Thyroid gland (tissue), 4 donors: ENCODE measurements at regions not wholly inside any gene's neighbourhood (a gene's known extent, or its start where the extent isn't known, plus 50 kb on each side); places are given as distances from the start of the nearest gene placed in this dataset.

ENCODE experiments used
- DNase-seq, 2 donors: peaks; one replicate each; pipeline ENCODE4 v3.0.0-alpha.2; 2019
- H3K27ac ChIP-seq, 3 donors: fragments of 200-600 bp; sonication (generic); 1 replicate in 2 of 3; 2 replicates in 1 of 3; pipeline ENCODE4 v1.5.1; 2016 to 2019; ENCODE audit warnings: mild to moderate bottlenecking in 1 of 3, moderate library complexity in 1 of 3
- H3K27me3 ChIP-seq: fragments of 200-600 bp; sonication (generic); one replicate; pipeline ENCODE4 v1.5.1; 2019
- H3K36me3 ChIP-seq, 2 donors: fragments of 200-600 bp; sonication (generic); one replicate each; pipeline ENCODE4 v1.5.1; 2016 to 2019
- H3K4me1 ChIP-seq, 2 donors: fragments of 200-600 bp; sonication (generic); one replicate each; pipeline ENCODE4 v1.5.1; 2017 to 2019
- H3K4me3 ChIP-seq, 3 donors: fragments of 200-600 bp; sonication (generic); replicated peaks in 1 of 3; 1 replicate in 2 of 3; 2 replicates in 1 of 3; pipeline ENCODE4 v1.5.1; 2016; ENCODE audit warnings: mild to moderate bottlenecking in 1 of 3
- H3K9me3 ChIP-seq: fragments of 200-600 bp; sonication (generic); one replicate; pipeline ENCODE4 v1.5.1; 2017
- POLR2A ChIP-seq, 2 donors: fragments of 450-650 bp; IDR thresholded peaks; one replicate each; pipeline ENCODE4 v1.6.1; 2017; ENCODE audit warnings: antibody characterized with exemption in 2 of 2, mild to moderate bottlenecking in 2 of 2, moderate library complexity in 1 of 2
- WGBS, 2 donors: methylation state at CpG; one replicate each; pipeline ENCODE4 v1.1.5; 2017; 5-methylcytosine and 5-hydroxymethylcytosine counted together
- intact Hi-C: fragments of 100-400 bp; cut with DNase I; formaldehyde crosslinking; loops from one replicate; pipeline ENCODE4 v1.15.1; 2023
- TF ChIP-seq, protein P1 (sequence below), 6 experiments: fragments of 200-600 bp in 3 of 6; fragments of 450-650 bp in 3 of 6; sonication (generic) in 3 of 6; IDR thresholded peaks; one replicate each; pipeline ENCODE4 v1.5.1; 2016 to 2019; ENCODE audit warnings: antibody characterized with exemption in 6 of 6, mild to moderate bottlenecking in 2 of 6, inconsistent platforms in 1 of 6, moderate library complexity in 1 of 6

DNA sequence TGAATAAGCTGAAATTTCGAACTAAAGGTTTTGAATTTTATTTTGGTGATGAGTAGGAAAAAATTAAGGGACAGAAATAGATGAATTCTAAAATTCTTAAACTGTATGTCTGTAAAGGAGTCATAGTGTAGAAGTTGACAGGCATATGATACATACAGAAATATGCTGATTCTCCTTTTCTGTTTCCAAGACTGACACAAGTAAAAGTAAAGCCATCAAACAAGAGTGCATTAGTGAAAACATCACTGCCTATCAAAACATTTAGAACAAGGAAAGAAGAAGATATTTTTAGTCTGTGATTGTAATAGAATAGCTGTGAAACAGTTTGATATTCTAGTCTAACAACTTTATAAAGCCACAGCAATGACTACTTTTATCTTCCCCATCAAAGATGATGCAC lies 1318.0 kb upstream of the TENM4 start:
- intact Hi-C loops = no loop called here
- TF ChIP-seq POLR2A (IDR thresholded peaks at IDR 0.05) = no peak
- TF ChIP-seq, protein P1, sequence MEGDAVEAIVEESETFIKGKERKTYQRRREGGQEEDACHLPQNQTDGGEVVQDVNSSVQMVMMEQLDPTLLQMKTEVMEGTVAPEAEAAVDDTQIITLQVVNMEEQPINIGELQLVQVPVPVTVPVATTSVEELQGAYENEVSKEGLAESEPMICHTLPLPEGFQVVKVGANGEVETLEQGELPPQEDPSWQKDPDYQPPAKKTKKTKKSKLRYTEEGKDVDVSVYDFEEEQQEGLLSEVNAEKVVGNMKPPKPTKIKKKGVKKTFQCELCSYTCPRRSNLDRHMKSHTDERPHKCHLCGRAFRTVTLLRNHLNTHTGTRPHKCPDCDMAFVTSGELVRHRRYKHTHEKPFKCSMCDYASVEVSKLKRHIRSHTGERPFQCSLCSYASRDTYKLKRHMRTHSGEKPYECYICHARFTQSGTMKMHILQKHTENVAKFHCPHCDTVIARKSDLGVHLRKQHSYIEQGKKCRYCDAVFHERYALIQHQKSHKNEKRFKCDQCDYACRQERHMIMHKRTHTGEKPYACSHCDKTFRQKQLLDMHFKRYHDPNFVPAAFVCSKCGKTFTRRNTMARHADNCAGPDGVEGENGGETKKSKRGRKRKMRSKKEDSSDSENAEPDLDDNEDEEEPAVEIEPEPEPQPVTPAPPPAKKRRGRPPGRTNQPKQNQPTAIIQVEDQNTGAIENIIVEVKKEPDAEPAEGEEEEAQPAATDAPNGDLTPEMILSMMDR (IDR thresholded peaks at IDR 0.05) = no peak
- Histone ChIP-seq H3K27ac (no peak overlapping the region), H3K9me3 (no peaks in the 10 kb centered on the region), H3K4me3 (no peak overlapping the region), H3K27me3 (no peaks in the 10 kb centered on the region), H3K4me1 (no peaks in the 10 kb centered on the region), H3K36me3 (no peaks in the 10 kb centered on the region)
- DNase-seq = no peak
- WGBS, 2 donors = 69 to 80% methylated on average over 1 of the region's 1 CpG

DNA sequence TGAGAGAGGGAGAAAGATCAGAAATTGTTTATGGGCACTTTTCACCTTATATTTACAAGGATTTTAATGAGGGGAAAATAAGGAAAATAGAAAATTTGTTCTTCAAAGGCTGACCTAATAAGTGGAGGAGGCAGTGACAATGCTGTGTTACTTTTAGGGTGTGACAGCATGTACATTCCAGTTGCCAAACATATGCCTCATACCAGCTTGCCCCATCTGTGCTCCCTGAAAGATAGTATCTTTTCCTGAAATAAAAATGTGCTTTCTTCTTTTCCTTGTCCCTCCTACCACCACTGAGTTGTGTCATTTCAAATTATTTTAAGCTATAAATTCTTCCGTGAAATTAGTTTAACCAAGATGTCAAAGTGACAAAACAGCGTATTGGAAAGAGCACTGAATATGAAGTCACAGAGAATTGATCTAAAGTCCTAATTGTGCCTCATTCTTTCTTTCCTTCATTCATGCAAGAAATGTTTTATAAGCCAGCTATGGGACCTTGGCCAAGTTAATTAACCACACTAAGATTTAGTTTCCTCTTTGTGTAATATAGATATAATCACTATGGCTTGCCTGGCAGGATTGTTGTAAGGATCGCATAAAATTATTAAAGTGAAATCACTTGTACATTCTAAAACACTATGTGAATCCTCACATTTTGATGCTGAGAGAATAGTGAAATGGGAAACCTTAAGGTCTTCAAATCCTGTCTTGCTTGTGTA lies 1307.5 kb upstream of the TENM4 start:
- TF ChIP-seq, protein P1 (IDR thresholded peaks at IDR 0.05) = no peak
- no peak for TF ChIP-seq POLR2A (IDR thresholded peaks at IDR 0.05)

DNA sequence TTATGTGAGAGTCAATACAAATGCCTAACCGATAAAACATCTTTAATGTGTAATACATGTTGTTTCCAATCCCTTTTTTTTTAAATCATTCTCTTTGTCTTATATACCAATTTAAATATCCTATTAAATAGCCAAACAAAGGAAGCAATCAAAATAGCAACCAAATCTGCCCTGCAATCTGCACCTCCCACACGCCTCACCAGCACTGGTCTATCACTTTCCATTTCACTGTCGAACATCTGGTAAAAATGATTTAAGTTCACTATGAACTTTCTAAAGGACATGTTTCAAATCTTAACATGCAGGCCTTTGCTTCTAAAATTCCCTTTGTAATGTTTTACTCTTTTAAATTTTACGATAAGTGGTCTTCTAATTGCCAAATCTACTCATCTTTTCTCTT lies 1305.5 kb upstream of the TENM4 start:
- no peak for DNase-seq
- H3K27me3 ChIP-seq = no peaks in the 10 kb centered on the region
- H3K9me3 ChIP-seq = no peaks in the 10 kb centered on the region
- intact Hi-C loops = no loop called here
- no peak for TF ChIP-seq POLR2A (IDR thresholded peaks at IDR 0.05)
- TF ChIP-seq, protein P1 (IDR thresholded peaks at IDR 0.05) = no peak
- WGBS, 2 donors = 85 to 89% methylated on average over 4 of the region's 4 CpGs
- no peak overlapping the region for H3K4me3 ChIP-seq
- H3K27ac ChIP-seq = no peak overlapping the region
- no peaks in the 10 kb centered on the region for H3K4me1 ChIP-seq
- H3K36me3 ChIP-seq = no peaks in the 10 kb centered on the region

More for the DNA sequence above, 1307.5 kb upstream of the TENM4 start:
- intact Hi-C loops = no loop called here
- 82 to 87% methylated on average over 3 of the region's 3 CpGs for WGBS, 2 donors
- Histone ChIP-seq H3K27ac (no peak overlapping the region), H3K36me3 (no peaks in the 10 kb centered on the region), H3K9me3 (no peaks in the 10 kb centered on the region), H3K27me3 (no peaks in the 10 kb centered on the region), H3K4me3 (no peak overlapping the region), H3K4me1 (no peaks in the 10 kb centered on the region)
- DNase-seq = no peak

DNA sequence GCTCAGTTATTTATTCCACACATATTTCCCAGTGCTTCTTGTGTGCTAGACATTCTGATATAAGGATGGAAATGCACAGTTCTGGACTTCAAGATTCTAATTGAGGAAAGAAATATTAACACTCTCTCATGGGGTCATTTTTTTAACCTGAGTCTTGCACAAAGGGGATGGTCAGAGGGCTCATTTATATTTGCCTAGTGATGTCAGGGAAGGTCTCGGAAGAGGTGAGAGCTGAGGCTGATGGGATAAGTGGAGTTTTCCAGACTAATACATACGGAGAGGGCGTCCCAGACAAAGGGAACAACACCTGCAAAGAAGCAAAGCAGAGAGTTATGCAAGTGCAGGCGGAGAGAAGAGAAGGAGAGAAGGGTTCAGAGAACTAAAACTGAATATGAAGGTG lies 1304.6 kb upstream of the TENM4 start:
- intact Hi-C loops = no loop called here
- no peaks in the 10 kb centered on the region for H3K4me1 ChIP-seq
- H3K9me3 ChIP-seq = no peaks in the 10 kb centered on the region
- 82 to 86% methylated on average over 4 of the region's 4 CpGs for WGBS, 2 donors
- H3K4me3 ChIP-seq = no peak overlapping the region
- H3K27ac ChIP-seq = no peak overlapping the region
- no peak for DNase-seq
- no peaks in the 10 kb centered on the region for H3K36me3 ChIP-seq
- no peak for TF ChIP-seq POLR2A (IDR thresholded peaks at IDR 0.05)
- TF ChIP-seq, protein P1 (IDR thresholded peaks at IDR 0.05) = no peak
- no peaks in the 10 kb centered on the region for H3K27me3 ChIP-seq

DNA sequence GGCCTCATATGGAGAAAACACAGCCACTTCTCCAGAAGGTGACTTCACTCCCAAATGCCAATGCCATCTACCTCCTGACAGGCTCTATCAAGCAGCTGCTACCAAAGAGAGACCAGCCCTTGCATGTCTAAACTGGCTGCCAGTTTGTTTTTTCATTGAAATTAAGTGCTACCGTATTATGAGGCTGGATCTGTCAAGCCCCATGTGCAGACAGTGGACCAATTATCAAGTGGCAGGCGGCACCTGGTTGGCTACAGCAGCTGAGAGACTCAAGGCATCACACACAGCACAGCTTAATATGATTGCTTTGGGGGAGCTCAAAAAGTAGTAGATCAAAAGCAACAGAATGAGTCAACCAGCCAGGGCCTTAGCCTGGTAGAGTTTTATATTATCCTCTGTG lies 1293.0 kb upstream of the TENM4 start:
- Histone ChIP-seq H3K27ac (no peak overlapping the region), H3K4me3 (no peak overlapping the region), H3K36me3 (no peaks in the 10 kb centered on the region), H3K4me1 (no peaks in the 10 kb centered on the region), H3K9me3 (no peaks in the 10 kb centered on the region), H3K27me3 (no peaks in the 10 kb centered on the region)
- intact Hi-C loops = no loop called here
- TF ChIP-seq, protein P1 (IDR thresholded peaks at IDR 0.05) = no peak
- TF ChIP-seq POLR2A (IDR thresholded peaks at IDR 0.05) = no peak
- DNase-seq = no peak
- WGBS, 2 donors = 69 to 81% methylated on average over 2 of the region's 2 CpGs
